ENCODE measurements at regions not wholly inside any gene's neighbourhood (a gene's known extent, or its start where the extent isn't known, plus 50 kb on each side); places are given as distances from the start of the nearest gene placed in this dataset.
A peak's percentile ranks its signal among the peaks of the same experiment; 100 is the strongest.

GRCh38 chr15:79373113-79373512, 59.0 kb upstream of the MINAR1 start:
- peak; percentile 8 for DNase-seq

GRCh38 chr15:79373728-79374127, 58.4 kb upstream of the MINAR1 start:
- DNase-seq, result no peak

- DNase-seq, result no peak
These were observed 55.8 kb upstream of the MINAR1 start for GRCh38 chr15:79376383-79376782.

GRCh38 chr15:79378394-79379109, 53.6 kb upstream of the MINAR1 start:
- no peak for DNase-seq

- DNase-seq, result peak; percentile 64
These were observed 51.2 kb upstream of the MINAR1 start for GRCh38 chr15:79380755-79381497.

- no peak for DNase-seq
These were observed 50.5 kb upstream of the MINAR1 start for GRCh38 chr15:79381593-79381992.
